ENCODE measurements at regions not wholly inside any gene's neighbourhood (a gene's known extent, or its start where the extent isn't known, plus 50 kb on each side); places are given as distances from the start of the nearest gene placed in this dataset.

DNA sequence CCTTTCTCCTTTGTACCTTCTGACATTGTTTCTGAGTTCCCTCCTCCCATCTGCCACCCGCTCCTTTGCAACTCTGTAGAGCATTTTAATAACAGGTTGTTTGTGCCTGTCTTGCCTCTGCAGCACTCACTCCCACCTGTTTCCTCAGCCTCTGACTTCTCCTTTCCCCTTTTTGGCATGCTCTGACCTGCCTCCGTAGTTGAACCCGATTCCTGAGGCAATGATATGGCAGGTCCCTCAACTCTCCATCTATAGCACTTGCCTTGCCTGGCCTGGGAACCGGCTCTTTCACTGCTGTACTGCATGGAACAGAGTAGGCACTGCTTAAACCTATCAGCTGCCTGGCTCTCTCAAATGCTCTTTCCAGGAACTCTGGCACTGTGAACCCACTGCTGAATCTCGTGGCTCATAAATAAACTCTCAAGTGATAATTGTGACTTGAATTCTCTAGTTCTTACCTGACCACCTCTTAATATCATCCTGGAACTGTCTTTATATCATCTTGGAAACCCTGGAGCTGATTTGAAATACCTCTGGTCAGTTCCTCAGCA, 50.3 kb downstream of the UTRN start:
- DNase-seq (ENCODE audit: low read depth, low spot score) = no peak
- no peaks in the 10 kb centered on the region for H3K27me3 ChIP-seq (ENCODE audit: control insufficient read depth, insufficient read depth, low read length)
- H3K4me3 ChIP-seq (ENCODE audit: low read depth, low read length) = no peak overlapping the region
- ChIA-PET POLR2A (no interaction called here), CTCF (no interaction called here)
- no peak overlapping the region for H3K27ac ChIP-seq (ENCODE audit: low read depth, low read length)
- no peaks in the 10 kb centered on the region for H3K9me3 ChIP-seq (ENCODE audit: control insufficient read depth, insufficient read depth, low read length)
- TF ChIP-seq, protein P1, sequence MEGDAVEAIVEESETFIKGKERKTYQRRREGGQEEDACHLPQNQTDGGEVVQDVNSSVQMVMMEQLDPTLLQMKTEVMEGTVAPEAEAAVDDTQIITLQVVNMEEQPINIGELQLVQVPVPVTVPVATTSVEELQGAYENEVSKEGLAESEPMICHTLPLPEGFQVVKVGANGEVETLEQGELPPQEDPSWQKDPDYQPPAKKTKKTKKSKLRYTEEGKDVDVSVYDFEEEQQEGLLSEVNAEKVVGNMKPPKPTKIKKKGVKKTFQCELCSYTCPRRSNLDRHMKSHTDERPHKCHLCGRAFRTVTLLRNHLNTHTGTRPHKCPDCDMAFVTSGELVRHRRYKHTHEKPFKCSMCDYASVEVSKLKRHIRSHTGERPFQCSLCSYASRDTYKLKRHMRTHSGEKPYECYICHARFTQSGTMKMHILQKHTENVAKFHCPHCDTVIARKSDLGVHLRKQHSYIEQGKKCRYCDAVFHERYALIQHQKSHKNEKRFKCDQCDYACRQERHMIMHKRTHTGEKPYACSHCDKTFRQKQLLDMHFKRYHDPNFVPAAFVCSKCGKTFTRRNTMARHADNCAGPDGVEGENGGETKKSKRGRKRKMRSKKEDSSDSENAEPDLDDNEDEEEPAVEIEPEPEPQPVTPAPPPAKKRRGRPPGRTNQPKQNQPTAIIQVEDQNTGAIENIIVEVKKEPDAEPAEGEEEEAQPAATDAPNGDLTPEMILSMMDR (IDR thresholded peaks at IDR 0.05; ENCODE audit: low read depth, low read length) = no peak

DNA sequence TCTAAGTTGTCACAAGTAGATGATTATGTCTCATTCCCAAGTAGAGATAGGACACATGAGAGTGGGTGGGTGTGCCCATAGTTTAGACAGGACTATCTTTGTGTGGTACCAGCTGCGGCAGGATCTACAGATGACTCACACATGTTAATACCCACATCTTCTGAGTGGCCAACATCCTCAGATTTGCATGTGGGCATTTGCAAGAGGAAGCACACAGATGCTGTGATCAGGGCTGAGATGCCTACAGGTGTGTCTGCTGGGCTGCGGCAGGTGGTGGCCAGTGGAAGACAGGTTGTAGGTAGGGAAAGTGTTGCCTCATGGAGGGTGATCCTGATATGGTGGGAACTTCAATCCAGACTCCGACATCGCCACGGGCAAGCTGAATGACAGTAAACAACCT, 50.8 kb downstream of the UTRN start:
- TF ChIP-seq, protein P1 (IDR thresholded peaks at IDR 0.05; ENCODE audit: low read depth, low read length) = no peak
- Histone ChIP-seq H3K27ac (ENCODE audit: low read depth, low read length) (no peak overlapping the region), H3K27me3 (ENCODE audit: control insufficient read depth, insufficient read depth, low read length) (no peaks in the 10 kb centered on the region), H3K4me3 (ENCODE audit: low read depth, low read length) (no peak overlapping the region), H3K9me3 (ENCODE audit: control insufficient read depth, insufficient read depth, low read length) (no peaks in the 10 kb centered on the region)
- DNase-seq (ENCODE audit: low read depth, low spot score) = no peak
- CTCF ChIA-PET = no interaction called here
- POLR2A ChIA-PET = no interaction called here

DNA sequence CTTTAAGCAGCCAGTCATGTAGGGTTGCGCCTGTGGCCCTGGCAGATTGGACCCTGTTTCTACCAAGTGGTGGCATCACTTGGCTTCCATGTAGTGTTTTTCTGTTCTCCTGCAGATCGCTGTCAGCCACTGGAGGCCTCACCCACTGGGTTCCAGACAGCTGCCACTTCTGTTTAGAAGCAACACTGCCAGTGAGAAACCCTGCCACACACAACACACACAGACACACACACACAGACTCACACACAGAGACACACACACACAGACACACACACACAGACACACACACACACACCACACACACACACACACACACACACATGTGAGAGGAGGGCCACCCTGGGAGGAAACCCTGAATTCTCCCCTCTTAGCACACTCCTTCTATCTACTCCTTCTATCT, 51.8 kb downstream of the UTRN start:
- ChIA-PET POLR2A (no interaction called here), CTCF (no interaction called here)
- no peak overlapping the region for H3K27ac ChIP-seq (ENCODE audit: low read depth, low read length)
- H3K9me3 ChIP-seq (ENCODE audit: control insufficient read depth, insufficient read depth, low read length) = no peaks in the 10 kb centered on the region
- TF ChIP-seq, protein P1 (IDR thresholded peaks at IDR 0.05; ENCODE audit: low read depth, low read length) = no peak
- H3K4me3 ChIP-seq (ENCODE audit: low read depth, low read length) = no peak overlapping the region
- no peaks in the 10 kb centered on the region for H3K27me3 ChIP-seq (ENCODE audit: control insufficient read depth, insufficient read depth, low read length)
- no peak for DNase-seq (ENCODE audit: low read depth, low spot score)

DNA sequence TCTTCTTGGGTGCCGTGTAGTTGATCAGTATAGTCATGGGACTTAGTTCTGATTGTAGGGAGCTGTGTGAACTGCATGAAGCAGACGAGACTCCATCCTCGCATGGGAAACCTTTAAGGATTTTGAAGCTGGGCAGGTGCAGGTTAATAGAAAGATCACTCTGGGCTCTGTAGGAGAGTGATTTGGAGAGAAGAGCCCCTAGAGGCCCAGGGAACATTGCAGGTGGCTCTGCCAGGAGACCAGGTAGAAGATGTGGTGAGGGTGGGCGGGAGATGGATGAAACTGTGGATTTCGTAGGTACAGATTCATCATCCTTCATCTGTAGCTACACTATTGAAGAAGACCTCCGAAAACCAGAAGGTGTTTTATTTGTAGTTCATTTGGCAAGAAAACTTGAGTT, 53.3 kb downstream of the UTRN start:
- POLR2A ChIA-PET = no interaction called here
- H3K27me3 ChIP-seq (ENCODE audit: control insufficient read depth, insufficient read depth, low read length) = no peaks in the 10 kb centered on the region
- CTCF ChIA-PET = interaction anchor here (1.1 kb wide), 1 partner anchor 13 kb away, joined by 3 read pairs; no protein-coding TSS in a partner anchor
- H3K4me3 ChIP-seq (ENCODE audit: low read depth, low read length) = no peak overlapping the region
- H3K27ac ChIP-seq (ENCODE audit: low read depth, low read length) = no peak overlapping the region
- DNase-seq (ENCODE audit: low read depth, low spot score) = no peak
- no peaks in the 10 kb centered on the region for H3K9me3 ChIP-seq (ENCODE audit: control insufficient read depth, insufficient read depth, low read length)
- TF ChIP-seq, protein P1 (IDR thresholded peaks at IDR 0.05; ENCODE audit: low read depth, low read length) = no peak

DNA sequence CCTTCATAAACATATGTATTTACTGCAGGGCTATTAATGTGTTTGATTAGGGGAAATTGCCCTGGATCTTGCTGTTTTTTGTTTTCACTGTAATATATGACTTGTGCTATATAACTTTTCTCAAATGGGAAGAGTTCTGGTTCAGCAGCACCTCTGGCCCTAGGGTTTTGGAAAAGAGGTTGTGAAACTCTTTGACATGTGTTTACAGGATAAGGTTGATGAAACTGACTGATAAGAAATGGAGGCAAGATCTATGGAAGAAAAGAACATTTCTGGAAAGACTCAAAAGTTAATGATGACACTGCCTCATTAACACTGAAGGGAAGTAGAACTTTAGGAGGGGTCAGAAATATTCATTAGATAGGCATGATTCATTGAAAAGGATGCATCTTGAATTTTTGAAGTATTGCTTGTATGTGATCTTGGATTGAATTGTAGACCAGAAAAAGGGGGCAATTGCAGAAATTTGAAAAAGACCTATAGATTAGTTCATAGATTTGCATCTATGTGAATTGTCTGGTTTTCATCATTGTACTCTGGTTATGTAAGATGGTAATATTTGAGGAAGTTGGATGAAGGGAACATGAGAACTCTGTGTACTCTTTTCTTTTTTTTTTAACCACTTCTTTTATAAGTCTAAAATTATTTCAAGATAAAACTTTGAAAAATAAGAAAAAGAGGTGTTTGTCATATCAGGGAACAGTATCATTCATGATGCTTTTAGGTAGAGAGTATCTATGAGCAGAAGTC, 54.0 kb downstream of the UTRN start:
- DNase-seq (ENCODE audit: low read depth, low spot score) = no peak
- ChIA-PET POLR2A (interaction anchor here (1.5 kb wide), 1 partner anchor 52 kb away, joined by 4 read pairs; no protein-coding TSS in a partner anchor), CTCF (no interaction called here)
- H3K27ac ChIP-seq (ENCODE audit: low read depth, low read length) = no peak overlapping the region
- H3K9me3 ChIP-seq (ENCODE audit: control insufficient read depth, insufficient read depth, low read length) = no peaks in the 10 kb centered on the region
- H3K4me3 ChIP-seq (ENCODE audit: low read depth, low read length) = no peak overlapping the region
- TF ChIP-seq, protein P1 (IDR thresholded peaks at IDR 0.05; ENCODE audit: low read depth, low read length) = no peak
- H3K27me3 ChIP-seq (ENCODE audit: control insufficient read depth, insufficient read depth, low read length) = no peaks in the 10 kb centered on the region

Data from AG04450 (cell line).